Ishikawa (cell line): ENCODE measurements at regions not wholly inside any gene's neighbourhood (a gene's known extent, or its start where the extent isn't known, plus 50 kb on each side); places are given as distances from the start of the nearest gene placed in this dataset.

ENCODE experiments used
- CEBPB ChIP-seq: IDR thresholded peaks from 2 replicates; pipeline ENCODE4 v1.6.1; 2012
- CREB1 ChIP-seq: IDR thresholded peaks from 2 replicates; pipeline ENCODE4 v1.6.1; 2012; ENCODE audit warnings: low read depth
- EGR1 ChIP-seq: IDR thresholded peaks from 2 replicates; pipeline ENCODE4 v1.6.1; 2012
- EP300 ChIP-seq: IDR thresholded peaks from 2 replicates; pipeline ENCODE4 v1.6.1; 2012; ENCODE audit warnings: borderline replicate concordance
- FOXM1 ChIP-seq: IDR thresholded peaks from 2 replicates; pipeline ENCODE4 v1.6.1; 2012; ENCODE audit warnings: low read depth, borderline replicate concordance
- NFIC ChIP-seq: IDR thresholded peaks from 2 replicates; pipeline ENCODE4 v1.6.1; 2012
- RAD21 ChIP-seq: IDR thresholded peaks from 2 replicates; pipeline ENCODE4 v1.6.1; 2012; ENCODE audit warnings: low read depth
- REST ChIP-seq: IDR thresholded peaks from 2 replicates; pipeline ENCODE4 v1.6.1; 2012; ENCODE audit warnings: low read depth, mild to moderate bottlenecking
- TAF1 ChIP-seq: IDR thresholded peaks from 2 replicates; pipeline ENCODE4 v1.6.1; 2012; ENCODE audit warnings: low read depth, mild to moderate bottlenecking
- TCF12 ChIP-seq: IDR thresholded peaks from 2 replicates; pipeline ENCODE4 v1.6.1; 2012; ENCODE audit warnings: low read depth
- TEAD4 ChIP-seq: IDR thresholded peaks from 2 replicates; pipeline ENCODE4 v1.6.1; 2012
- USF1 ChIP-seq: IDR thresholded peaks from 2 replicates; pipeline ENCODE4 v1.6.1; 2012
- YY1 ChIP-seq: IDR thresholded peaks from 2 replicates; pipeline ENCODE4 v1.6.1; 2012; ENCODE audit warnings: low read depth
- ZBTB7A ChIP-seq: IDR thresholded peaks from 2 replicates; pipeline ENCODE4 v1.6.1; 2012; ENCODE audit warnings: low read depth
- TF ChIP-seq, protein P1 (sequence below): IDR thresholded peaks from 2 replicates; pipeline ENCODE4 v1.6.1; 2012

- TF ChIP-seq NFIC (no peak), TCF12 (no peak), FOXM1 (no peak), RAD21 (no peak), EP300 (no peak), REST (no peak), CEBPB (no peak), TEAD4 (no peak), YY1 (no peak), CREB1 (no peak), EGR1 (no peak), TAF1 (no peak), ZBTB7A (no peak), USF1 (no peak)
- TF ChIP-seq, protein P1, sequence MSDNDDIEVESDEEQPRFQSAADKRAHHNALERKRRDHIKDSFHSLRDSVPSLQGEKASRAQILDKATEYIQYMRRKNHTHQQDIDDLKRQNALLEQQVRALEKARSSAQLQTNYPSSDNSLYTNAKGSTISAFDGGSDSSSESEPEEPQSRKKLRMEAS: no peak
Observed at GRCh38 chr10:3348564-3348963, 176.0 kb upstream of the PITRM1 start.

DNA sequence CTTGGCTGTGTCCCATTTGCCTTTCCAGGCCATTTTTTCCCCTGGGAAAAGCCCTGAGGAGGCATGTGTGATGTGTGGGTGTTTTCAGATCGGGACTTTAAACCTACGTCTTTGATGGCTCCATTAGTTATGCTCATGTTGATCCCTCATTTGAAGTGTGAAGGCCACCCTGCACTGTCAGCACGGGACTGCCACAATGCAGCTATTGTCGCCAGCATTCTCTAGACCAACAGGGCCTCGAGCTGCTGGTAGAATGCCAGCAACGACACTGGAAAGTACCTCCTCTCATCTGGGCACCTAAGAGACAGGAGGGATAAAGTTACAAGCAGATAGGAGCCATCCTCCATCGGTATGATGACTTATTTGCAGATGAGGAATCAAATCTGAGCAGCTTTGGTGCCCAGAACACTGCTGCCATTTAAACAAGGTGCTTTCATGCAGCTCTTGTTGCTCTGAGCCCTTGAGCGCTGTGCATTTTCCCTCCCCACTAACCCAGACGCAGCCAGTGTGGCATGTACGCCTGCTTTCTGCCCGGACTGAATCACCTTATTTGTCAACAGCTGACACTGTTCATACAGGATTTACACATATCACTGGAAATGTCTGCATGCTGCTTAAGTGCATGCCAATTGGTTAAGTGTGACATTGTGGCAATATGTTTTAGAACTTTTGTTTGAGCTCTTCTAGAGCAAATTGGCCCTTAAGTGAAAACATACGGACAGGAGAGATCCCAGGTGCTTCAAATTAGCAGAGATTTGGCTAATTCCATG lies 175.0 kb upstream of the PITRM1 start:
- no peak for TF ChIP-seq TAF1
- no peak for TF ChIP-seq TEAD4
- no peak for TF ChIP-seq USF1
- no peak for TF ChIP-seq TCF12
- no peak for TF ChIP-seq FOXM1
- no peak for TF ChIP-seq ZBTB7A
- TF ChIP-seq RAD21: no peak
- no peak for TF ChIP-seq REST
- no peak for TF ChIP-seq CEBPB
- TF ChIP-seq CREB1: no peak
- TF ChIP-seq YY1: no peak
- TF ChIP-seq, protein P1: no peak
- no peak for TF ChIP-seq EGR1
- no peak for TF ChIP-seq EP300
- no peak for TF ChIP-seq NFIC

DNA sequence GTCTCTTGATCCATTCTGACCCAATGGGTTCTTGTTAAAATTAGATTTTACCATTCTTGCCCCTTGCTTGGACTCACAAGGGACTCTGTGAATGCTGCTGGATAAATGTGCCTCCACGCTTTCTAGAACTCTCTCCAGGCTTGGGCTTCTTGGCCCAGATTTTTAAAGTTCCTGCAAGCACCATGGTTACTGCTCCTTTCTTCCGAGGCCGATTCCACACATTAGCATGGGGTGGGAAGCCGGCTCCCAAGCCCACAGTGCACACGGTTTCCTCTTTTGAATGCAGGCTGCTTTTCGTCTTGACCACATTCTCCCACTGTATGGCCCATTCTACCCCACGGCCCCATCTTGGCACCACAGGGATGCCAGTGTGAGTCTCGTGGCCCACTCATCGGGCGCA lies 174.3 kb upstream of the PITRM1 start:
- TF ChIP-seq NFIC (no peak), TAF1 (no peak), USF1 (no peak), RAD21 (no peak), TEAD4 (no peak), TCF12 (no peak), ZBTB7A (no peak)

- TF ChIP-seq ZBTB7A: no peak
- no peak for TF ChIP-seq REST
- TF ChIP-seq RAD21: no peak
- TF ChIP-seq TCF12: no peak
- no peak for TF ChIP-seq TEAD4
- TF ChIP-seq EGR1: no peak
- no peak for TF ChIP-seq EP300
- TF ChIP-seq CREB1: no peak
- TF ChIP-seq NFIC: no peak
- no peak for TF ChIP-seq USF1
- no peak for TF ChIP-seq YY1
- TF ChIP-seq FOXM1: no peak
- TF ChIP-seq, protein P1: no peak
- no peak for TF ChIP-seq CEBPB
- TF ChIP-seq TAF1: no peak
Observed at GRCh38 chr10:3342771-3343170, 170.2 kb upstream of the PITRM1 start.
